Left ventricle myocardium inferior (tissue), 1 donor: ENCODE measurements at regions not wholly inside any gene's neighbourhood (a gene's known extent, or its start where the extent isn't known, plus 50 kb on each side); places are given as distances from the start of the nearest gene placed in this dataset.

Source experiments
- DNase-seq: peaks from one replicate; pipeline ENCODE4 v3.0.0-alpha.2; 2020
- H3K27ac ChIP-seq: fragments of 200-600 bp; replicated peaks from 2 replicates; pipeline ENCODE4 v1.8.0; 2021
- H3K27me3 ChIP-seq: fragments of 200-600 bp; 2 replicates; pipeline ENCODE4 v1.8.0; 2021; ENCODE audit warnings: low read depth
- H3K36me3 ChIP-seq: fragments of 200-600 bp; 2 replicates; pipeline ENCODE4 v1.8.0; 2021
- H3K4me1 ChIP-seq: fragments of 200-600 bp; 2 replicates; pipeline ENCODE4 v1.8.0; 2021
- H3K4me3 ChIP-seq: fragments of 200-600 bp; 2 replicates; pipeline ENCODE4 v1.8.0; 2021; ENCODE audit warnings: mild to moderate bottlenecking, moderate library complexity
- H3K9me3 ChIP-seq: fragments of 200-600 bp; replicated peaks from 2 replicates; pipeline ENCODE4 v1.8.0; 2021
- CTCF ChIP-seq: fragments of 200-600 bp; IDR thresholded peaks from 2 replicates; pipeline ENCODE4 v1.8.0; 2021; ENCODE audit warnings: antibody characterized with exemption, mild to moderate bottlenecking, borderline replicate concordance
- intact Hi-C: fragments of 100-400 bp; cut with micrococcal nuclease; formaldehyde crosslinking; loops from one replicate; pipeline ENCODE4 v1.11.0; 2022
- donor health status: DM: no; HTN: yes; CAD: no; lungs with severe emphysema.

- intact Hi-C loops: no loop called here
- Histone ChIP-seq H3K27me3 (no peaks in the 10 kb centered on the region), H3K4me3 (no peak overlapping the region), H3K36me3 (no peaks in the 10 kb centered on the region), H3K27ac (no peak overlapping the region), H3K9me3 (no peaks in the 10 kb centered on the region), H3K4me1 (no peaks in the 10 kb centered on the region)
- TF ChIP-seq CTCF: no peak
- no peak for DNase-seq
Observed at GRCh38 chr2:198587741-198588140, 783.3 kb downstream of the PLCL1 start.

GRCh38 chr2:198587240-198587639 is 782.8 kb downstream of the PLCL1 start:
- Histone ChIP-seq H3K4me3 (no peak overlapping the region), H3K27ac (no peak overlapping the region), H3K27me3 (no peaks in the 10 kb centered on the region), H3K4me1 (no peaks in the 10 kb centered on the region), H3K36me3 (no peaks in the 10 kb centered on the region), H3K9me3 (no peaks in the 10 kb centered on the region)
- intact Hi-C loops: no loop called here
- no peak for DNase-seq
- no peak for TF ChIP-seq CTCF

- Histone ChIP-seq H3K27ac (no peak overlapping the region), H3K36me3 (no peaks in the 10 kb centered on the region), H3K4me1 (no peaks in the 10 kb centered on the region), H3K4me3 (no peak overlapping the region), H3K9me3 (peaks cover 21% of the 10 kb centered on the region), H3K27me3 (no peaks in the 10 kb centered on the region)
- no peak for DNase-seq
- intact Hi-C loops: no loop called here
- no peak for TF ChIP-seq CTCF
Observed at GRCh38 chr2:198571393-198571792, 767.0 kb downstream of the PLCL1 start.

- peaks cover 49% of the 10 kb centered on the region for H3K9me3 ChIP-seq
- H3K27me3 ChIP-seq: no peaks in the 10 kb centered on the region
- no peaks in the 10 kb centered on the region for H3K36me3 ChIP-seq
- H3K4me1 ChIP-seq: no peaks in the 10 kb centered on the region
- no peak for TF ChIP-seq CTCF
- intact Hi-C loops: no loop called here
- H3K4me3 ChIP-seq: no peak overlapping the region
- DNase-seq: no peak
- no peak overlapping the region for H3K27ac ChIP-seq
Observed at GRCh38 chr2:198558176-198558575, 753.8 kb downstream of the PLCL1 start.

- Histone ChIP-seq H3K27me3 (no peaks in the 10 kb centered on the region), H3K36me3 (no peaks in the 10 kb centered on the region), H3K27ac (no peak overlapping the region), H3K9me3 (peaks cover 13% of the 10 kb centered on the region), H3K4me3 (no peak overlapping the region), H3K4me1 (no peaks in the 10 kb centered on the region)
- intact Hi-C loops: no loop called here
- no peak for DNase-seq
- no peak for TF ChIP-seq CTCF
Observed at GRCh38 chr2:198546122-198546521, 741.7 kb downstream of the PLCL1 start.

- intact Hi-C loops: no loop called here
- Histone ChIP-seq H3K27me3 (no peaks in the 10 kb centered on the region), H3K4me1 (no peaks in the 10 kb centered on the region), H3K4me3 (no peak overlapping the region), H3K27ac (no peak overlapping the region), H3K9me3 (peaks cover 10% of the 10 kb centered on the region), H3K36me3 (no peaks in the 10 kb centered on the region)
- TF ChIP-seq CTCF: no peak
- DNase-seq: no peak
Observed at GRCh38 chr2:198545411-198545810, 741.0 kb downstream of the PLCL1 start.
